ENCODE measurements at regions not wholly inside any gene's neighbourhood (a gene's known extent, or its start where the extent isn't known, plus 50 kb on each side); places are given as distances from the start of the nearest gene placed in this dataset.

DNA sequence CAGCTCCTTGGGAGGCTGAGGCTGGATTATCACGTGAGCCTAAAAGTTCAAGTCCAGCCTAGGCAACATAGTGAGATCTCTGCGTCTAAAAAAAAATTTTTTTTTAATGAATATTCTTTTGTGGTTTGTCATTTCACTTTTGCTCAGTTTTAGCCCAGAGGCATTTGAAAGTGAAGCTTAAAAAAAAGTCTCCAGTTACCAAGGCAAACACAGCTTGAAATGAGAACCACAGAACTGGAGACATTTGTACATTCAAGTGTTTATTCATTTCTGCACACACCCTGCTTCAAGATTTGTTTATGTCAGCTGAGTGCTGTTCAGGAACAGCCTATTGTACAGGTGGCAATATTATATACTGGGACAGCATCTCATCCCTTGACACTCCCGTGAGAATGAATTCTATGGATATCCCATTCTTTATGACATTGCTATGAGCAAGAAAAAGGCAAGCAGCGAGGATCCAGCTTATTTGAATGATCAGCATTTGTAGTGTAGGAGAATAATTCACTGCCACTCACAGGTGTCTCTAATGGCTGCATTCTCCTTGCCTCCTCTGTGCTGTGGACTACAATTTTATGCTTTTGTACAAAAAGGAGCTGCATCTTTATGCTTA, 444.8 kb upstream of the GRM7 start:
- no peak for TF ChIP-seq EZH2 (IDR thresholded peaks at IDR 0.05; ENCODE audit: low read depth)
- TF ChIP-seq, protein P1, sequence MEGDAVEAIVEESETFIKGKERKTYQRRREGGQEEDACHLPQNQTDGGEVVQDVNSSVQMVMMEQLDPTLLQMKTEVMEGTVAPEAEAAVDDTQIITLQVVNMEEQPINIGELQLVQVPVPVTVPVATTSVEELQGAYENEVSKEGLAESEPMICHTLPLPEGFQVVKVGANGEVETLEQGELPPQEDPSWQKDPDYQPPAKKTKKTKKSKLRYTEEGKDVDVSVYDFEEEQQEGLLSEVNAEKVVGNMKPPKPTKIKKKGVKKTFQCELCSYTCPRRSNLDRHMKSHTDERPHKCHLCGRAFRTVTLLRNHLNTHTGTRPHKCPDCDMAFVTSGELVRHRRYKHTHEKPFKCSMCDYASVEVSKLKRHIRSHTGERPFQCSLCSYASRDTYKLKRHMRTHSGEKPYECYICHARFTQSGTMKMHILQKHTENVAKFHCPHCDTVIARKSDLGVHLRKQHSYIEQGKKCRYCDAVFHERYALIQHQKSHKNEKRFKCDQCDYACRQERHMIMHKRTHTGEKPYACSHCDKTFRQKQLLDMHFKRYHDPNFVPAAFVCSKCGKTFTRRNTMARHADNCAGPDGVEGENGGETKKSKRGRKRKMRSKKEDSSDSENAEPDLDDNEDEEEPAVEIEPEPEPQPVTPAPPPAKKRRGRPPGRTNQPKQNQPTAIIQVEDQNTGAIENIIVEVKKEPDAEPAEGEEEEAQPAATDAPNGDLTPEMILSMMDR (conservative IDR thresholded peaks at IDR 0.05) = no peak
